Activated CD8-positive, alpha-beta memory T cell treated with anti-CD3 and anti-CD28 coated beads for 48 hours (primary cell): ENCODE measurements at regions not wholly inside any gene's neighbourhood (a gene's known extent, or its start where the extent isn't known, plus 50 kb on each side); places are given as distances from the start of the nearest gene placed in this dataset.

Experiments
- DNase-seq, 3 experiments: peaks; one replicate each; pipeline ENCODE4 v3.0.0-alpha.2; 2020; ENCODE audit warnings: low read depth in 2 of 3, low spot score in 2 of 3

DNA sequence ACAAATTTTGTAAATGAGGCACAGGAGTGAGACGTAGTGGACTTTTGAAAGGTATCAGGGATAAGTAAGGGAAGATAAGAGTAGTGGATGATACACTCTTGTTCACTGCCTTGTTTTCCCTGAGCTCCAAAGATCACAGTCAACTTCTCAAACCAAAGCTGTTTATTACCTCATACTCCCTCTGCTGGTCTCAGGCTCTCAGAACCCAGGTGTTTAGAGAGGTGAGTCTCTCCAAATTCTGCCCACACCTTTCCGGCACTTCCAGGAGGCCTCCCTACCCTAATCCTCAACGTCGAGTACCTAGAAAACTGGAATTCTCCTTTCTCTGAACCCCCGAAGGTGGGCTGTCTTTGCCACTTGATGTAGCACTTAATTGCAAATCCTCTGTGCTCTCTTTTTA lies 621.1 kb downstream of the BCL11A start:
- DNase-seq, result no peak

DNA sequence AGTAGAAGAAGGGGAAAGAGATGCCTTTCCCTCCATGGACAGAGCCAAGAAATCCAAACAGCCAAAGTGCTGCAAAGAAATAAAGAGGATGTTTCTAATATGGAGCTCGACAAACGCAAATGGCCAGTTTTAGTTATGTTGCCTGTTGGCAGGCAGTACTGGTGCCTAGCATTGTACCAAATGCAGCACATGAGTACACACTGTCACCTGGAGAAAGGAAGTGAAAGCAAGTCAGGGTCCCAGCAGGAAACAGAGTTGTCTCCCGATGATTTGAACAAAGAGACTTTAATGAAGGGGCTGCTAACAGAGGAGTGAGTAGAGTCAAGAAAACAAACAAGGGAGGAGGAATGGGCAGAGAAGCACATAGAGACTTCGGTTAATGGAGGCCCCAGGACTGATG lies 623.0 kb downstream of the BCL11A start:
- DNase-seq, result no peak

DNA sequence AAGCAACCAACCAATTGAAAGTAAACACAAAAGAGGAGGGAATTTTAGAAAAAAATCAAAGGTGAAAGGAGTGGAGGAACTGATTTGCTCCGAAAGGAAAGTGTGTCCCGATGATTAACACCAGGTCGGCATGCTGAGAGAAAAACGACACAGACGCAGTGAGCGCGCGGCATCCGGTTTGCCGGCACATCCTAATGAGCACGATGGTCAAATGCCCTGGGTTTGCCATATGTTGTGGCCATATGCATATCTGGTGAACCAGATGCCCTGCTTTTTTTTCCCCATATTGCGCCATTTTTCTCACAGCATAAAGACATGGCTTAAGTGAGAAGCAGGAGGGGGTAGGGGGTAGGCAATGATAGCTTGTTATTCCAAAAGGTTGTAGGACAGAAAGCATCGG lies 626.7 kb downstream of the BCL11A start:
- DNase-seq, result no peak

DNA sequence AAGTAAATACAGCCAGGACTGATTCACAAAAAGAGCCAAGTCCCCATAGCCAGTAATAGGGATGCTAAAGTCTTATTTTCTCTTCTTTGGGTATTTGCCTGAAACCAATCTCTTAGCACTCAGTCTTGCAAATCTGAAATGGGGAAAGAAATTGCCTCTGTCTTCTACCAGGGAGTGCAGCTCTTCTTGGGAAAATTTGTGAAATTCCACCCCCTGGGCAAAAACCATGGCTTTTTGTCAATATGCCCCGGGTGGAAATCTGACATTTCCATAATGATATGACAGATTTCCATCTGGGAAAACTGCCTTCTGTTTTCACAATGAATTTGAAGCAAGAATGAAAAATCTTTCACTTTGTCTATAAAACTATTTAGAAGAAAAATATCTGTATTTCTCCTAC lies 628.1 kb downstream of the BCL11A start:
- DNase-seq, result no peak

- no peak for DNase-seq
Observed at GRCh38 chr2:59924346-59924745, 629.1 kb downstream of the BCL11A start.

DNA sequence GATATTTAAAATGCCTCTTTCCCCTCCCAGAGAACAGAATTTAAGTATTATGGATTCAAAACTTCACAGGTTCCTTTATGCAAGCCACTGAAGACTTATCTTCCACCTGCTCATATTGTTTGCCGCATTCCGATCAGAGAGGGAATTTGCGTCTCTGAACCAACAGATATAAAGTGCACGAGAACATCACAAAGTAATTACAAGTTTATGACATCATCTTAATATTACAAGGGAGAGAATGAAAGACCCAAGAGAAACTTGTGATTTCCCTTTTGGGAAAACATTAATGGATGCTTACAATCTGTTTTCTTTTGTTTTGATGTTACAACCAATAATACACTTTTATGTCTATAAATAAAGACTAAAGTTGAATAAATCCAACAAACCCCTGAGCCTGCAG lies 631.0 kb downstream of the BCL11A start:
- no peak for DNase-seq

GRCh38 chr2:59921743-59922142 lies 631.7 kb downstream of the BCL11A start:
- DNase-seq, result no peak

GRCh38 chr2:59920961-59921360 lies 632.5 kb downstream of the BCL11A start:
- DNase-seq, result no peak

GRCh38 chr2:59920307-59920706 lies 633.1 kb downstream of the BCL11A start:
- DNase-seq, result no peak

DNA sequence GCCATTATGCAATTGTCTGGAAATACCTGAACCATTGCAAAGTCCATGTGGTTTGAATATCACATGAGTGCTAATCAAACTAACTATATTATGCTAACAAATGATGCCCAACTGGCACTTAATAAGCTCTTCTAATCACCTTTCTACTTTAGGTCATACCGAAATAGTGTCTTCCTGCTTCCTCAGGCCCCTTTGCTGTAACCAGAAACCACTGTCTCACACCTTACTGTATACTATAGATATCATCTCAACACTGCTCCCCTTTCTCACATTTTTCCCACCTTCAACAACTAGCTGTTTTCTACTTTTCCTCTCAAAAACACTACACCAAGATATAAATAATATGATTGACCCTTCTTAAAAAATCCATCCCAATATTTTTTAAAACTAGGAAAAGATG lies 633.9 kb downstream of the BCL11A start:
- no peak for DNase-seq

- DNase-seq, result no peak
Observed at GRCh38 chr2:59912042-59912441, 641.4 kb downstream of the BCL11A start.

- DNase-seq, result no peak
Observed at GRCh38 chr2:59910166-59910565, 643.3 kb downstream of the BCL11A start.

DNA sequence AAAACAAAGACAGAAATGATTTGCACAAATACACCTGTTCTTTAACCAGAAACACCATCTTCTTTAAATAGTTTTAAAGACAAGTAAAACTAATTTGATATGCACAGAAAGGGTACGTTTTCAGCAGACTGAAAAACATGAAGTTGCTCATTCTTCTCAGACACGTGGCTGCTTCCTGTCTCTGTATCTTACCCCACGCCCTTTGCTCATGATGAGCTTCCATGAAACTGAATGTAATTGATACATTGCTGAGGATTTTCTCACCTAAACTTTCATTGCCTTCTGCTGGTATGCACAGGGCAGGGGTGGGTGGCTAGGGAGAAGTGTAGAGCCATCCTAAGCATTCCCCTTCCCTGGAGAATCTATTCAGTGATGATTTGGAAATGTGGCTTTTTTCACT lies 644.3 kb downstream of the BCL11A start:
- no peak for DNase-seq

GRCh38 chr2:59905731-59906130 lies 647.7 kb downstream of the BCL11A start:
- no peak for DNase-seq

DNA sequence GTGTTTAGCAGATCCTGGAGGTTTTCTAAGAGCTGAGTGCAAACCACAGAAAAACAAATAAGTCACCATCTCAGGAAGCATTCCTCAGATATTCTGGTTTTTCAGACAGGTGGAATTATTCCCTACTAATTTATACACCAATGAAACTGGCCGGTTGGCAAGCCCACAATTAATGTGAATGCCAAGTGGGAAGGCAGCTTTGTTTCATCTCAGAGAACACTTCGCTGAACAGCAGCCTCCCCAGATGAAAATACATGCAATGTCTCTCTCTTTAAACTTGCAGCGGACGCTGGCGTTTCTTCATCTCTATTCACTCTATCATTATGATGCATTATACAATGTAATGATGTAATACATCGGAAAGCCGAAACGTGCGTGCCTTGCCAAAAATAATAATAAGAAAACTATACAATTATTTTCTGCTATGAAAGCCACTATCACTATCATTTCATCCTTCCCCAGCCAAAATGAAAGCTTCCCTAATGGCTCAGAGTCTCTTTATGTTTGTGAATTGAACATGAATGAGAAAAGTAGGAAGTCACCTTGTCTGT lies 649.4 kb downstream of the BCL11A start:
- DNase-seq, result no peak

DNA sequence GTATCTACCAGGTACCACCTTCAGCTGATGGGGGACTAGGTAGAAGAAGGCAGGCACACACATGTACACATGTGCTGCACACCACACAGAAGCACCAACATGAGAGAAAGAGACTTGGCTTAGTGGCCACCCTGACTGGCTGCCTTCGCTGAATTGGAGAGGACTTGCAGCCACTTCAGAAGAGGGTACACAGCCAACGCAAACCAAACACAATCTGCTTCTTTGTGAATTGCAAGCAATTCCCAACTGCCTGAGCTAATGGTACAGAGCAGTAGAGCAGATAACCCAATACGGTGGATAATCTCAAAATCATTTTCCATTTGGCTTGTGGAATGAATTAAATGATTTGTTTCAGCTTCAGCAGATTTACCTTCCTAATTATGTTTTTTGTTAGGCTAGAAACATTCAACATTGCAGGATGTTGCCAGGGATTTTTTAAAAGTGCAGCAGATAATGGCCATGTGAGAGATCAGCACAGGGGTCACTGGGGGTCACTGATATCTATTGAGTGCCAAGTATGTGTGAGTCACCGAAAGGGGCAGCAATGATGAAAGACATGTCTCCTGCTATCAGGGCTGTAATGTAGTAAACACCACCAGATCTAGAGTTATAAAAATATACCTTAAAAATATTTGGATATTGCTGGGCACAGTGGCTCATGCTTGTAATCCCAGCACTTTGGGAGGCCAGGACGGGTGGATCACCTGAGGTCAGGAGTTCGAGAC lies 652.6 kb downstream of the BCL11A start:
- no peak for DNase-seq

DNA sequence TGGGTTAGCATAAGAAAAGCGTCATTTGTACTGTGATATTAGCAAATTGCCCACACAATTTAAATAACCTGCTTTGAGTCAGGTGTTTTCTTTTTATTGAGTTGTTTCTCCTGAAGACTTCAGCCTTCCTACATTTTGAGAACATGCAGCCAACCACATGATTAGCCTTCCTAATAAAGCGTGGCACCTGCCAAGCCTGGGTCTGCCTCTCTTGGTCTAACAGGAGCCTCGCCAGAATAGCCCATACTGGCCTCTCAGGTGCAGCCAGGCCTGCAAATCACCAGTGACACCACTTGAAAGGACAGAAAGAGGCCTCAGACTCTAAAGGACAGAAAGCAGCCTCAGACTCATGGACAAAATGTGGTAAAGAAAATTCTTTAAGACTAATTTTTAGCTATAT lies 653.8 kb downstream of the BCL11A start:
- no peak for DNase-seq

DNA sequence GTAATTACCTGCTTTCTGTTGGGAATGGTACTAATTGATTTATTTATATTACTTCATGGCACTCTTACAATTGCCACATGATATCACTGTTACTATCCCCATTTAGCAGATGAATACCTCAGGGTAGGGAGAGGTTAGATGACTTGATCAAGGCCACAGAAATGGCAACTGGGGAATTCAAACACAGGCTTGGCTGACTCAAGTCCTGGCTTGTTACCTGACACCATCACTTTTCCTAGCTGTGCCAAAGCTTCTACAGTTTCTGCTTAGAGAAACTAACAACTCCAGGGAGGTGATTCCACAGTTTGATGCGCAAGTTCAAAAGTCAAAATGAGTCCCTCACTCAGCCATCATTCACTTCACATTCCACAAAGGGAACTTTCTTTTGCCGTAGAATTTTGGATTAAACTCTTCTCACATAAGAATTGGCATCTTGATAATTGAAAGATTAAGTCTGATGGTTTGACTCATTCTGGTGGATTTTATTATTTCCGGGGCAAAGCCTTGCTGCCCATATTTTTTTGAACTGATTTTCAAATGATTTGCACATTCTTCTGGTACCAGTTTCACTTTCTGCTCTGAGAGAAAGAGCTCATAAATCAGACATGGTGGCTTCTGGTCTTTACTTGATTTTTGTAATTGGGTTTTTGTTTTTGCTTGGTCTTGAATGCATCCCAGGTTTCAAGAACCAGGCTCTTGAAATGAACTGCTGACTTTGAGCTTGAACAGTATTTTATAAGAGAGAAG lies 656.8 kb downstream of the BCL11A start:
- no peak for DNase-seq

DNA sequence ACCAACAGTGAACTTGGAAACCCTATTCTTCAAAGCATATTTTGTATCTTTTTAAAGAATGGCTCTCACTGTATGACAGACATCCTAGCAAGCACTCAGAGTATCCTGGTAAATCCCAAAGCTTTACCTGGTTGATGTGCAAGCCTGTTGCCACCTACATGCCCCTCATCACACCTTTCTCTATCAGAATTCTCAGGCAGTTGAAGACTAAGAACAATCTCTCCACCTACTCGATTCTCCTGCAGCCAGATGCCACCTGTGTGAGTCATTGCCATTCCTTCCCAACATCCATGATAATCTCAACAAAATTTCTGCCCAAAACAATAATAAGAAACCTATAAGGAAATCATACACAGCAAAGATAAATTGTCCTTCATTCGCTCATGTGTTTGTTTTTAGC lies 659.8 kb downstream of the BCL11A start:
- DNase-seq, result no peak

- no peak for DNase-seq
Observed at GRCh38 chr2:59892398-59892797, 661.1 kb downstream of the BCL11A start.

DNA sequence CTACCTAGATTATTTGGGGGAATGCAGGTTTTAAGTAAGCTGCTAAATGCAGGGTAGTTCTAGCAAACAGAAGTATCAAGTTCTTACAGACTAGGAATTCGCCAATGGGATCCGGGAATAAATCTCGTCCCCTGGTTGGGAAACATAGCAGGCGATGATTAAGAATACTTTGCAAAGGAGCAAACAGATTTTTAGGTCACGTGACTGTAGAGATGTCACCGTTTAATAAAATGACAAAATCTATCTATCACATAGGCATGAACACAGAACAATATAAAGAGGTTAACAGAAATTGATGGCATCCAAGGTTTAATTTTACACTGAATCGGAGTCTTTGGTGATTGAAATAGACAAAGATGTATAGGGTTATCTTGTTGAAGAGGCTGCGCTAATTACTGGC lies 664.1 kb downstream of the BCL11A start:
- DNase-seq, result no peak

DNA sequence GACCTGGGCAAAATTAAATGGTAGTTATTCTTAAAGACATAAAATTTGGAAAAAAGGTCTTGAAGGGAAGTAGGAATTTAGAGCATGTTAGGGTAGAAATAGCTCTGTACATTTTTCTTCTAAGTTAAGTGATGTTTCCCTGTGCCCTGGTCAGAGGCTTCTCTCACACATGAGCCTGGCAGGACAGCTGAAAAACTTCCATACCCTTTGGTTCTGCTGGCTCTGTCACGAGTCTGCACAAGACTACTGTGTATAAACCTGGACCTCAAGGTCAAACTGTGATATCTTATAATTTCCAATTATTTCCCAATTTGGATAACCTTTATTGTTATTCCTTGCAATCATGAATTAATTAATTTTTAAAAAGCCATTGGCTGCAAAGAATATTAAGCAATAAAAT lies 664.7 kb downstream of the BCL11A start:
- no peak for DNase-seq

DNA sequence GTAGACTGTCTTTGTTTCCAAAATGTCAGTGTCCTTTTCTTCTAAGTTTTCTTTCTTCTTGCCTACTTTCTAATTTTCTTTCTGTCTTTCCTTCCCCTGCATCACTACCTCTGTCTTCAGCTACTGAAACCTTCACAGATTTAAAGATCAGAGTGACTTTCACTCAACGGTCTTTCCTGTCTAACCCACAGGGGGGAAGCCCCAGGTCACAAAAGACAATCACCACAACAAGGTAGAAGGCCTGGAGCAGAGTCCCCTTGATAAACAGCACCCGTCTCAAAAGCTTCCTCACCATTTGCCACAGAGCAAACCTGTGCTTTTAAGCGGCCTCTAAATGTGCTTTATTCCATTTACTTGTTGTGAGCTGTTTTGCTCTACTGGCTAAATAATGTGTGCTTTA lies 665.4 kb downstream of the BCL11A start:
- peak in 1 of 3 experiments; percentile 7 for DNase-seq
